ENCODE measurements at regions not wholly inside any gene's neighbourhood (a gene's known extent, or its start where the extent isn't known, plus 50 kb on each side); places are given as distances from the start of the nearest gene placed in this dataset.

DNA sequence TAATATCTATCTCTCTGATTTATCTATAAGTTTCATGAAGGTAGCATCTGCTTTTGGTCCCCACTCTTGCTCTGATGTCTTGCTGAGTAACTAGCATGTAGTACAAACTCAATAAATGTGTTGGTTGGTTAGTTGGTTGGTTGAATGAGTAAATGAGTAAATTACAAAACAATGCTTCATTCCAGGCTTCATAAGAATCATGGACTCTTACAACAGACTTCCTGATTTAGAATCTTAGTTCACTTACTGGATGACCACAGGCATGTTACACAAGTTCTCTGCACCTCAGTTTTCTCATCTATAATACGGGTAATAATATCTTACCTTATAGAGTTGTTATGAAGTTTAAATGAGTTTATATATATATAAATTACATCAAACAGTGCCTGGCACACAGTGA is 98.6 kb downstream of the ZNF281 start:
- ATAC-seq (no peak), DNase-seq (no peak)
- peaks cover 0 to 11% (median 0%) of the 10 kb centered on the region in 9 donors for H3K4me1 ChIP-seq
- H3K9me3 ChIP-seq = no peaks in the 10 kb centered on the region
- 94% methylated on average over 1 of the region's 1 CpG for WGBS, 2 donors
- H3K36me3 ChIP-seq = no peaks in the 10 kb centered on the region
- H3K4me3 ChIP-seq = no peak overlapping the region
- H3K27ac ChIP-seq = no peak overlapping the region
- H3K27me3 ChIP-seq = peaks cover 0 to 14% (median 5%) of the 10 kb centered on the region in 7 donors
- intact Hi-C loops (cut with DNase I) = loop anchor here in 1 of 10 donors (10.0 kb wide), 1 partner anchor 184 kb away; no protein-coding TSS in a partner anchor
- TF ChIP-seq, protein P1, sequence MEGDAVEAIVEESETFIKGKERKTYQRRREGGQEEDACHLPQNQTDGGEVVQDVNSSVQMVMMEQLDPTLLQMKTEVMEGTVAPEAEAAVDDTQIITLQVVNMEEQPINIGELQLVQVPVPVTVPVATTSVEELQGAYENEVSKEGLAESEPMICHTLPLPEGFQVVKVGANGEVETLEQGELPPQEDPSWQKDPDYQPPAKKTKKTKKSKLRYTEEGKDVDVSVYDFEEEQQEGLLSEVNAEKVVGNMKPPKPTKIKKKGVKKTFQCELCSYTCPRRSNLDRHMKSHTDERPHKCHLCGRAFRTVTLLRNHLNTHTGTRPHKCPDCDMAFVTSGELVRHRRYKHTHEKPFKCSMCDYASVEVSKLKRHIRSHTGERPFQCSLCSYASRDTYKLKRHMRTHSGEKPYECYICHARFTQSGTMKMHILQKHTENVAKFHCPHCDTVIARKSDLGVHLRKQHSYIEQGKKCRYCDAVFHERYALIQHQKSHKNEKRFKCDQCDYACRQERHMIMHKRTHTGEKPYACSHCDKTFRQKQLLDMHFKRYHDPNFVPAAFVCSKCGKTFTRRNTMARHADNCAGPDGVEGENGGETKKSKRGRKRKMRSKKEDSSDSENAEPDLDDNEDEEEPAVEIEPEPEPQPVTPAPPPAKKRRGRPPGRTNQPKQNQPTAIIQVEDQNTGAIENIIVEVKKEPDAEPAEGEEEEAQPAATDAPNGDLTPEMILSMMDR (IDR thresholded peaks at IDR 0.05) = no peak

DNA sequence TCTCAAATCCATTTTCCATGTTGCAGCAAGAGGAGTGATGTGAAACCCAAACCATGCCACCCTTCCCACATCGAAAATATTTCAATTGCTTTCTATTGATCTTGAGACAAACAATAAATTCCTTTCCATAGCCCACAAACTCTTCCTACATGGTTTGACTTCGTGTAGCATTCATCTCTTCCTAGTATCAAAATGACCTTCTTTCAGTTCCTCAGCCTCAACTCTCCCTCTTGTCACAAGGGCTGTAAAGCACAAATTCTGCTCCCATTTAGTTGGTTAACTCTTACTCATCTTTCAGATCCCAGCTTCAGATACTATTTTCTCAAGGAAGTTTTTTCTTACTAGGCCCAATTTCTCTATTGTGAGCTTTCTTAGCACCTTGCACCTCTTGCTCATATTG is 99.0 kb downstream of the ZNF281 start:
- 84% methylated on average over 2 of the region's 2 CpGs for WGBS, 2 donors
- Histone ChIP-seq H3K4me1 (peaks cover 0 to 11% (median 0%) of the 10 kb centered on the region in 9 donors), H3K36me3 (no peaks in the 10 kb centered on the region), H3K27me3 (peaks cover 0 to 12% (median 5%) of the 10 kb centered on the region in 7 donors), H3K4me3 (no peak overlapping the region), H3K27ac (no peak overlapping the region), H3K9me3 (no peaks in the 10 kb centered on the region)
- TF ChIP-seq, protein P1 (IDR thresholded peaks at IDR 0.05) = no peak
- ATAC-seq (no peak), DNase-seq (no peak)
- intact Hi-C loops (cut with DNase I) = loop anchor here in 1 of 10 donors (10.0 kb wide), 1 partner anchor 184 kb away; no protein-coding TSS in a partner anchor

DNA sequence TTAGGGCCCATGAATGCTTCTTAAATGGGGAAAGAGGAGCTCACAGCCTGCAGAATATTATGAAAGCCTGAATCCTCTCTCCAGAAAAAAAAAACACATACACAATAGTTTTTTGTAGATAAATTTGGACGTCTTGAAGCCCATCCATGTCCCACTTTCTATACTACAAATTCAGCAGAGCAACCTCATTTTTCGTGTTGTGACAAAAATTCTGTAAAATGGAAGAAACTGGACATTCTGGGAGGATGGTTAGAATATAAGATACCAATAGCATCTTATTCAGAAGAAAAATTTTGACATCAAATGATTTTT is 102.1 kb downstream of the ZNF281 start:
- H3K9me3 ChIP-seq = no peaks in the 10 kb centered on the region
- DNase-seq = no peak
- 67 to 73% methylated on average over 2 of the region's 2 CpGs for WGBS, 2 donors
- H3K36me3 ChIP-seq = no peaks in the 10 kb centered on the region
- H3K27ac ChIP-seq = no peak overlapping the region
- intact Hi-C loops (cut with DNase I) = loop anchor here in 9 of 10 donors (2.0 to 10.0 kb wide), 9 partner anchors 173 to 1553 kb away; no protein-coding TSS in a partner anchor
- TF ChIP-seq, protein P1 (IDR thresholded peaks at IDR 0.05) = peak in 1 of 9 donors; percentile 3
- no peak for ATAC-seq
- no peak overlapping the region for H3K4me3 ChIP-seq
- H3K4me1 ChIP-seq = peaks cover 0 to 14% (median 0%) of the 10 kb centered on the region in 9 donors
- H3K27me3 ChIP-seq = peaks cover 0 to 3% (median 0%) of the 10 kb centered on the region in 7 donors

DNA sequence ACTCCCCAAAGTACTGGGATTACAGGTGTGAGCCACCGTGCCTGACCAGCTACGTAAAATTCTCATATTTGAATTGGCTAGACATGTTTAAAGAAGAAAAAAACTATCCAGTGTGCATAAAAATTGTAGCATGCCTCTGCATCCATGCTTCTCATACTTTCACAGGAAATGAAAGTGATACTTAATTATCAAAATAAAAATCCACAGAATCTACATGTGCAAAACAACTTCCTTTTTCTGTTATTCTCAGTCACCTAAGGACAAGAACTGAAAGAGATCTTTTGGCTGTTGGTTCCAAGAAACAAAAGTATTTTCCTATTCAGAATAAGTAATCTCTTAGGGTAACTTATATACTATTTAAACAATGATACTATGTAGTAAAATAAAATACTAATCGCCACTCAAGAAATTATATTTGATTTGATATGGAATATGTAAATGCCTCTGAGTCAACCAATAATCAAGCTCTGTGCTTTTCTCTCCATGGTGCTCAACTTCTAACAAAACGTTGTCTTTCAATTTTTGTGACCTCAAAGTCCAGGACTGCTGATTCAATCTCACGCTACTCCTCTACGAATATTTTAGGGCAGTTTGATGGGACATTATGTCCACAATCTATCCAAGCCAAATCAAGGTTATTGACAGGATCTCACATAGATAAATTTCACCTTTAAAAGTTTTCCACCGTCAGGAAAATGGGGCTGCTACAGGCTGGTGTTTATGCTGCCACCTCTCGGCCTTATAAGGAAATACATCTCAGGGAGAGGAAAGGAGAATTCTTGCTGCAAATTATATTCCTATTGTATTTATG is 102.7 kb downstream of the ZNF281 start:
- H3K4me3 ChIP-seq = no peak overlapping the region
- ATAC-seq = no peak
- WGBS, 2 donors = 39 to 49% methylated on average over 8 of the region's 8 CpGs
- no peak overlapping the region for H3K27ac ChIP-seq
- peaks cover 0 to 6% (median 0%) of the 10 kb centered on the region in 7 donors for H3K27me3 ChIP-seq
- H3K9me3 ChIP-seq = no peaks in the 10 kb centered on the region
- no peaks in the 10 kb centered on the region for H3K36me3 ChIP-seq
- TF ChIP-seq, protein P1 (IDR thresholded peaks at IDR 0.05) = peak; percentile 63 to 88 (median 80)
- DNase-seq = peak in 1 of 2 donors; percentile 16
- intact Hi-C loops (cut with DNase I) = loop anchor here in 9 of 10 donors (2.0 to 10.0 kb wide), 9 partner anchors 172 to 1552 kb away; no protein-coding TSS in a partner anchor
- H3K4me1 ChIP-seq = peaks cover 0 to 17% (median 2%) of the 10 kb centered on the region in 9 donors
